ENCODE measurements at regions not wholly inside any gene's neighbourhood (a gene's known extent, or its start where the extent isn't known, plus 50 kb on each side); places are given as distances from the start of the nearest gene placed in this dataset.

DNA sequence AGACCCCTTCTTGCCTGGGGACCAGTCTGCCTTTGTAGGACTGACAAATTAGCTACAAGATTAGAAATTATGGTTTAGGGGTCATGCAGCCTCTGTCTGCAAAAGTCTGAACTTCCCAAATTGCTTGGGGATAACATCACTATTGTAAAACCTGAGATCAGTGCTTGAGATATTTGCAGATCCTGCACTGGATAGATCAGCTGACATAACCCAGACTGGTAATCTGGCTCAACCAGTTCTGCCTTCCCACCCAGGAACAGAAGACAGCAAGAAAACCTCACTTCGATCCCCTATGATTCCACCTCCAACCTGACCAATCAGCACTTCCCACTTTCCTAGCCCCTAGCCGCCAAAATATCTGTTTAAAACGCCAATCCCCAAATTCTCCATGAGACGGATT, 202.8 kb upstream of the DIAPH2 start:
- TF ChIP-seq, protein P1, sequence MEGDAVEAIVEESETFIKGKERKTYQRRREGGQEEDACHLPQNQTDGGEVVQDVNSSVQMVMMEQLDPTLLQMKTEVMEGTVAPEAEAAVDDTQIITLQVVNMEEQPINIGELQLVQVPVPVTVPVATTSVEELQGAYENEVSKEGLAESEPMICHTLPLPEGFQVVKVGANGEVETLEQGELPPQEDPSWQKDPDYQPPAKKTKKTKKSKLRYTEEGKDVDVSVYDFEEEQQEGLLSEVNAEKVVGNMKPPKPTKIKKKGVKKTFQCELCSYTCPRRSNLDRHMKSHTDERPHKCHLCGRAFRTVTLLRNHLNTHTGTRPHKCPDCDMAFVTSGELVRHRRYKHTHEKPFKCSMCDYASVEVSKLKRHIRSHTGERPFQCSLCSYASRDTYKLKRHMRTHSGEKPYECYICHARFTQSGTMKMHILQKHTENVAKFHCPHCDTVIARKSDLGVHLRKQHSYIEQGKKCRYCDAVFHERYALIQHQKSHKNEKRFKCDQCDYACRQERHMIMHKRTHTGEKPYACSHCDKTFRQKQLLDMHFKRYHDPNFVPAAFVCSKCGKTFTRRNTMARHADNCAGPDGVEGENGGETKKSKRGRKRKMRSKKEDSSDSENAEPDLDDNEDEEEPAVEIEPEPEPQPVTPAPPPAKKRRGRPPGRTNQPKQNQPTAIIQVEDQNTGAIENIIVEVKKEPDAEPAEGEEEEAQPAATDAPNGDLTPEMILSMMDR (IDR thresholded peaks at IDR 0.05), result no peak
- TF ChIP-seq POLR2A (IDR thresholded peaks at IDR 0.05), result no peak

Data from right lobe of liver (tissue), 4 donors.